ENCODE measurements at regions not wholly inside any gene's neighbourhood (a gene's known extent, or its start where the extent isn't known, plus 50 kb on each side); places are given as distances from the start of the nearest gene placed in this dataset.
"Not testable (repeated sequence)": the region's sequence is repeated elsewhere in the genome, so short reads cannot be mapped to it uniquely, and the experiment has no call there.

GRCh38 chr14:104473244-104473565, 106.4 kb upstream of the C14orf180 start:
- no peak for DNase-seq

GRCh38 chr14:104473649-104474494, 105.7 kb upstream of the C14orf180 start:
- no peak for DNase-seq

- DNase-seq, result no peak
Measured at GRCh38 chr14:104474495-104475213, 104.9 kb upstream of the C14orf180 start.

- DNase-seq, result no peak
Measured at GRCh38 chr14:104475256-104475655, 104.3 kb upstream of the C14orf180 start.

GRCh38 chr14:104475802-104476201, 103.8 kb upstream of the C14orf180 start:
- DNase-seq, result no peak

- DNase-seq, result no peak
Measured at GRCh38 chr14:104476437-104476836, 103.1 kb upstream of the C14orf180 start.

- no peak for DNase-seq
Measured at GRCh38 chr14:104477117-104477623, 102.4 kb upstream of the C14orf180 start.

GRCh38 chr14:104477666-104478380, 101.7 kb upstream of the C14orf180 start:
- DNase-seq, result no peak

GRCh38 chr14:104478656-104479055, 100.9 kb upstream of the C14orf180 start:
- no peak for DNase-seq

- no peak for DNase-seq
Measured at GRCh38 chr14:104479901-104480300, 99.7 kb upstream of the C14orf180 start.

- DNase-seq, result no peak
Measured at GRCh38 chr14:104481323-104481722, 98.2 kb upstream of the C14orf180 start.

GRCh38 chr14:104482017-104482416, 97.5 kb upstream of the C14orf180 start:
- not testable (repeated sequence) for DNase-seq

GRCh38 chr14:104486222-104486923, 93.2 kb upstream of the C14orf180 start:
- DNase-seq, result no peak

GRCh38 chr14:104494483-104494882, 85.1 kb upstream of the C14orf180 start:
- DNase-seq, result no peak

GRCh38 chr14:104496095-104496494, 83.5 kb upstream of the C14orf180 start:
- DNase-seq, result no peak

- no peak for DNase-seq
Measured at GRCh38 chr14:104499784-104500760, 79.5 kb upstream of the C14orf180 start.

GRCh38 chr14:104502060-104502459, 77.5 kb upstream of the C14orf180 start:
- no peak for DNase-seq

GRCh38 chr14:104503691-104504090, 75.9 kb upstream of the C14orf180 start:
- DNase-seq, result no peak

- no peak for DNase-seq
Measured at GRCh38 chr14:104504172-104504735, 75.3 kb upstream of the C14orf180 start.

- DNase-seq, result no peak
Measured at GRCh38 chr14:104505085-104506074, 74.2 kb upstream of the C14orf180 start.

Measured in AML-193 (cell line).